ENCODE measurements at regions not wholly inside any gene's neighbourhood (a gene's known extent, or its start where the extent isn't known, plus 50 kb on each side); places are given as distances from the start of the nearest gene placed in this dataset.

GRCh38 chr15:72998226-72998625, 54.0 kb upstream of the NEO1 start:
- Histone ChIP-seq H3K27ac (no peak overlapping the region), H3K9me3 (no peaks in the 10 kb centered on the region), H3K4me3 (no peak overlapping the region), H3K27me3 (peaks cover 0 to 26% (median 5%) of the 10 kb centered on the region in 7 donors), H3K4me1 (peaks cover 0 to 11% (median 1%) of the 10 kb centered on the region in 9 donors), H3K36me3 (no peaks in the 10 kb centered on the region)
- intact Hi-C loops (cut with DNase I): loop anchor here in 1 of 10 donors (5.0 kb wide), 1 partner anchor 51 kb away; no protein-coding TSS in a partner anchor
- WGBS, 2 donors: 85 to 86% methylated on average over 7 of the region's 7 CpGs
- ATAC-seq (no peak), DNase-seq (no peak)
- no peak for TF ChIP-seq CTCF (IDR thresholded peaks at IDR 0.05)

GRCh38 chr15:72995849-72996248, 56.4 kb upstream of the NEO1 start:
- no peaks in the 10 kb centered on the region for H3K9me3 ChIP-seq
- H3K27ac ChIP-seq: no peak overlapping the region
- ATAC-seq (no peak), DNase-seq (no peak)
- H3K36me3 ChIP-seq: no peaks in the 10 kb centered on the region
- no peak overlapping the region for H3K4me3 ChIP-seq
- intact Hi-C loops (cut with DNase I): loop anchor here in 1 of 10 donors (5.0 kb wide), 1 partner anchor 49 kb away; no protein-coding TSS in a partner anchor
- no peak for TF ChIP-seq CTCF (IDR thresholded peaks at IDR 0.05)
- peaks cover 0 to 19% (median 5%) of the 10 kb centered on the region in 7 donors for H3K27me3 ChIP-seq
- 88 to 91% methylated on average over 2 of the region's 2 CpGs for WGBS, 2 donors
- peaks cover 0 to 27% (median 9%) of the 10 kb centered on the region in 9 donors for H3K4me1 ChIP-seq

GRCh38 chr15:72994534-72995177, 57.6 kb upstream of the NEO1 start:
- no peak for TF ChIP-seq CTCF (IDR thresholded peaks at IDR 0.05)
- Histone ChIP-seq H3K27me3 (peaks cover 0 to 17% (median 0%) of the 10 kb centered on the region in 7 donors), H3K27ac (peak overlapping the region in 5 of 10 donors; percentile 13 to 43 (median 32)), H3K4me3 (peak overlapping the region in 2 of 10 donors; percentile 15 to 20), H3K4me1 (peaks cover 0 to 27% (median 9%) of the 10 kb centered on the region in 9 donors), H3K36me3 (no peaks in the 10 kb centered on the region), H3K9me3 (no peaks in the 10 kb centered on the region)
- DNase-seq: peak in 1 of 2 donors; percentile 16
- intact Hi-C loops (cut with DNase I): loop anchor here in 1 of 10 donors (5.0 kb wide), 1 partner anchor 47 kb away; no protein-coding TSS in a partner anchor
- peak in 2 of 8 donors; percentile 24 to 77 for ATAC-seq
- 45 to 55% methylated on average over 9 of the region's 9 CpGs for WGBS, 2 donors

- Histone ChIP-seq H3K27ac (peak overlapping the region in 5 of 10 donors; percentile 8 to 58 (median 34)), H3K9me3 (no peaks in the 10 kb centered on the region), H3K27me3 (peaks cover 0 to 6% (median 0%) of the 10 kb centered on the region in 7 donors), H3K36me3 (no peaks in the 10 kb centered on the region), H3K4me1 (peaks cover 0 to 27% (median 9%) of the 10 kb centered on the region in 9 donors), H3K4me3 (no peak overlapping the region)
- TF ChIP-seq CTCF (IDR thresholded peaks at IDR 0.05): no peak
- WGBS, 2 donors: 70 to 73% methylated on average over 8 of the region's 8 CpGs
- DNase-seq: no peak
- intact Hi-C loops (cut with DNase I): no loop called here
- ATAC-seq: peak in 5 of 8 donors; percentile 40 to 73 (median 54)
Measured at GRCh38 chr15:72992841-72993252, 59.4 kb upstream of the NEO1 start.
